ENCODE measurements at regions not wholly inside any gene's neighbourhood (a gene's known extent, or its start where the extent isn't known, plus 50 kb on each side); places are given as distances from the start of the nearest gene placed in this dataset.

DNA sequence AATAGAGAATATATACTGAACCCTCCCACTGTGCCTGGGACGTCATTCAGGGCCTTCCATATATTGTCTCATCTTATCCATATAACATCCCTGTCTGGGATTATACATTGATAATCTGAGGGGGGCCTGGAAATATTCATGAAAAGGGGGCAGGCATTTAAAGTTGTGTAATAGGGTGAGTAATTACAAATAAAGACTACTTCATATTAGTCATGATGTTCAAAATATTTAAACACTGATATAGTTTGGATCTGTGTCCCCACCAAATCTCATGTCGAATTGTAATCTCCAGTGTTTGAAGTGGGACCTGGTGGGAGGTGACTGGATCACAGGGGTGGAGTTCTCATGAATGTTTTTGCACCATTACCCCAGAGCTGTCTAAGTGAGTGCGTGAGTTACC, 97.8 kb downstream of the AQP9 start:
- CTCF ChIA-PET, result no interaction called here
- WGBS (ENCODE audit: insufficient coverage), result 100% methylated on average over 1 of the region's 3 CpGs

DNA sequence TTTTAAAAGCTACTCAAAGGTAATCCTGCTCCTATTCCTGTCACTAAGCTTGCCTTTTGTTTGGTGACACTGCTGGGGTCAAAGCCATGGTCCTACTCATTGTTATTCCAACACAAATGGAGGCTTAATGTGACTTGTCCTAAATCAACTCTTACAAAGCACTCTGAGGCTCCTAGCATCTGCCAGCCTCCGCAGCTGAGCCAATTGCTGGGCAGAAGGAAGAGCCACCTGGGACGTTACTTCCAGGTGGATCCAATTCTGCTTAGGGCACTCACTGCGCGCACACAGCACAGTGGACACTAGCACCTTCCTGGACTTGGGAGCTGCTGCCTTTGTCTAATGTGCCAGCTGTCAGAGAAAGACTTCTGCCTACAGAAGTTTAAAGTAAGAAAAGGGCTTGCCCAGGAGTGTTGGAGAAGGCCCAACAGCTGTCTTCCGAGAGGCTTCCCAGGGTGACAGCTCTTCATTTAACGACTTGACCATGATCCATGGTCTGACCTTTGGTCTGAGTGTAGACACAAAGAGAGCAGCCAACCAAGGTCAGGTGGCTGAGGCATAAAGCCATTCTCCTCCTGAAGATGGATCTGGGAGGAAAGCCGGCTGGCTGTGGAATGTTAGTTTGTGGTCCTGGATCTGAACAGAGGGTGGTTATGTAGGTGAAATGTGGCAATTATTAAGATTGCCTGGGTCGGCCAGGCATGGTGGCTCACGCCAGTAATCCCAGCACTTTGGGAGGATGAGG, 102.2 kb downstream of the AQP9 start:
- Histone ChIP-seq H3K4me2 (replicated peaks; ENCODE audit: low read depth, low read length, poor library complexity, severe bottlenecking) (no peak overlapping the region), H3K36me3 (replicated peaks in 1 of 2; ENCODE audit: control extremely low read depth in 1 of 2, control insufficient read depth in 1 of 2, extremely low read depth in 1 of 2, insufficient read depth in 2 of 2, low read length in 1 of 2) (no peaks in the 10 kb centered on the region), H3K27ac (ENCODE audit: low read length in 2 of 2) (no peak overlapping the region), H4K20me1 (ENCODE audit: control insufficient read depth, insufficient read depth, low read length, poor library complexity, severe bottlenecking) (no peaks in the 10 kb centered on the region), H3K9me3 (ENCODE audit: control extremely low read depth in 1 of 3, control insufficient read depth in 2 of 3, insufficient read depth in 1 of 3, low read length in 2 of 3) (peaks cover 0 to 3% (median 0%) of the 10 kb centered on the region in 3 donors), H3K27me3 (replicated peaks in 1 of 4; ENCODE audit: control extremely low read depth in 1 of 4, control insufficient read depth in 3 of 4, insufficient read depth in 4 of 4, low read length in 3 of 4) (no peaks in the 10 kb centered on the region), H3K4me3 (ENCODE audit: control extremely low read depth in 1 of 5, extremely low read depth in 1 of 5, insufficient read depth in 1 of 5, low read depth in 2 of 5, low read length in 4 of 5) (no peak overlapping the region), H3K79me2 (ENCODE audit: control insufficient read depth, insufficient read depth, low read length) (no peaks in the 10 kb centered on the region), H3K9ac (ENCODE audit: low read length) (no peak overlapping the region), H2AFZ (ENCODE audit: insufficient read depth, low read depth, low read length, poor library complexity, severe bottlenecking) (no peak overlapping the region), H3K4me1 (ENCODE audit: control insufficient read depth in 2 of 2, insufficient read depth in 2 of 2, low read length in 2 of 2) (no peaks in the 10 kb centered on the region)
- H3K4me1 Mint-ChIP-seq, result no peaks in the 10 kb centered on the region
- ATAC-seq (ENCODE audit: low read depth) (no peak), DNase-seq (no peak)
- CTCF ChIA-PET, result no interaction called here
- POLR2A ChIA-PET, result no interaction called here
- H3K9me3 Mint-ChIP-seq (ENCODE audit: insufficient read depth), result no peaks in the 10 kb centered on the region
- peaks cover 3% of the 10 kb centered on the region for H3K27me3 Mint-ChIP-seq
- H3K27ac Mint-ChIP-seq, result no peak overlapping the region
- TF ChIP-seq EZH2 (IDR thresholded peaks at IDR 0.05; ENCODE audit: borderline replicate concordance, insufficient read depth, low read depth, low read length, poor library complexity, severe bottlenecking), result no peak
- TF ChIP-seq, protein P1, sequence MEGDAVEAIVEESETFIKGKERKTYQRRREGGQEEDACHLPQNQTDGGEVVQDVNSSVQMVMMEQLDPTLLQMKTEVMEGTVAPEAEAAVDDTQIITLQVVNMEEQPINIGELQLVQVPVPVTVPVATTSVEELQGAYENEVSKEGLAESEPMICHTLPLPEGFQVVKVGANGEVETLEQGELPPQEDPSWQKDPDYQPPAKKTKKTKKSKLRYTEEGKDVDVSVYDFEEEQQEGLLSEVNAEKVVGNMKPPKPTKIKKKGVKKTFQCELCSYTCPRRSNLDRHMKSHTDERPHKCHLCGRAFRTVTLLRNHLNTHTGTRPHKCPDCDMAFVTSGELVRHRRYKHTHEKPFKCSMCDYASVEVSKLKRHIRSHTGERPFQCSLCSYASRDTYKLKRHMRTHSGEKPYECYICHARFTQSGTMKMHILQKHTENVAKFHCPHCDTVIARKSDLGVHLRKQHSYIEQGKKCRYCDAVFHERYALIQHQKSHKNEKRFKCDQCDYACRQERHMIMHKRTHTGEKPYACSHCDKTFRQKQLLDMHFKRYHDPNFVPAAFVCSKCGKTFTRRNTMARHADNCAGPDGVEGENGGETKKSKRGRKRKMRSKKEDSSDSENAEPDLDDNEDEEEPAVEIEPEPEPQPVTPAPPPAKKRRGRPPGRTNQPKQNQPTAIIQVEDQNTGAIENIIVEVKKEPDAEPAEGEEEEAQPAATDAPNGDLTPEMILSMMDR (IDR thresholded peaks at IDR 0.05), result no peak
- WGBS (ENCODE audit: insufficient coverage), result 88% methylated on average over 9 of the region's 9 CpGs
- intact Hi-C loops (cut with micrococcal nuclease), result no loop called here
- H3K4me3 Mint-ChIP-seq, result no peak overlapping the region

More for the DNA sequence above, 97.8 kb downstream of the AQP9 start:
- no peaks in the 10 kb centered on the region for H3K4me1 Mint-ChIP-seq
- no peaks in the 10 kb centered on the region for H3K9me3 Mint-ChIP-seq (ENCODE audit: insufficient read depth)
- DNase-seq, result no peak
- Histone ChIP-seq H3K27ac (ENCODE audit: low read length in 2 of 2) (no peak overlapping the region), H3K9me3 (ENCODE audit: control extremely low read depth in 1 of 3, control insufficient read depth in 2 of 3, insufficient read depth in 1 of 3, low read length in 2 of 3) (peaks cover 0 to 3% (median 0%) of the 10 kb centered on the region in 3 donors), H3K36me3 (replicated peaks in 1 of 2; ENCODE audit: control extremely low read depth in 1 of 2, control insufficient read depth in 1 of 2, extremely low read depth in 1 of 2, insufficient read depth in 2 of 2, low read length in 1 of 2) (no peaks in the 10 kb centered on the region), H3K79me2 (ENCODE audit: control insufficient read depth, insufficient read depth, low read length) (no peaks in the 10 kb centered on the region), H3K4me2 (replicated peaks; ENCODE audit: low read depth, low read length, poor library complexity, severe bottlenecking) (no peak overlapping the region), H4K20me1 (ENCODE audit: control insufficient read depth, insufficient read depth, low read length, poor library complexity, severe bottlenecking) (no peaks in the 10 kb centered on the region), H2AFZ (ENCODE audit: insufficient read depth, low read depth, low read length, poor library complexity, severe bottlenecking) (no peak overlapping the region), H3K4me1 (ENCODE audit: control insufficient read depth in 2 of 2, insufficient read depth in 2 of 2, low read length in 2 of 2) (no peaks in the 10 kb centered on the region), H3K4me3 (ENCODE audit: control extremely low read depth in 1 of 5, extremely low read depth in 1 of 5, insufficient read depth in 1 of 5, low read depth in 2 of 5, low read length in 4 of 5) (no peak overlapping the region), H3K9ac (ENCODE audit: low read length) (no peak overlapping the region), H3K27me3 (replicated peaks in 1 of 4; ENCODE audit: control extremely low read depth in 1 of 4, control insufficient read depth in 3 of 4, insufficient read depth in 4 of 4, low read length in 3 of 4) (no peaks in the 10 kb centered on the region)
- POLR2A ChIA-PET, result no interaction called here
- peaks cover 4% of the 10 kb centered on the region for H3K27me3 Mint-ChIP-seq
- TF ChIP-seq, protein P1 (IDR thresholded peaks at IDR 0.05), result no peak
- TF ChIP-seq EZH2 (IDR thresholded peaks at IDR 0.05; ENCODE audit: borderline replicate concordance, insufficient read depth, low read depth, low read length, poor library complexity, severe bottlenecking), result no peak
- H3K27ac Mint-ChIP-seq, result no peak overlapping the region
- intact Hi-C loops (cut with micrococcal nuclease), result no loop called here
- no peak overlapping the region for H3K4me3 Mint-ChIP-seq
- ATAC-seq (ENCODE audit: low read depth), result no peak

Measured in B cell (primary cell).